ENCODE measurements at regions not wholly inside any gene's neighbourhood (a gene's known extent, or its start where the extent isn't known, plus 50 kb on each side); places are given as distances from the start of the nearest gene placed in this dataset.

DNA sequence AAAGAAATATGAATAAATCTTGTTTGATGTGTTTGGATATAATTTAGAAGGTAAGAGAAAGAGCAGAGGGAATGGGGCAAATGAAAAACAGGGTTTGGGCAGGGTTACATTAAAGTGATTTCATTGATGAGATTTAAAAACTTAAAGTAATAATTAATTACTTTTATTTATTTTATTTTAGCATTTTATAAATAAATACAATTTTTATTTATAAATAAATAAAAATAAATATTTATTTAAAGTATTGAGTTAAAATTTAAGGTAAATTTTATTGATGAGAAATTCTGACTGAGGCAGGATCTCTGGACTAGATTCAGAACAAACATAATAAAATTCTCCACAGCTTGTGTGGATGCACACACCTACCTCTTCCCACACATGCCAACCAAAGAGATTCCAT is 584.1 kb upstream of the BTBD3 start:
- TF ChIP-seq, protein P1, sequence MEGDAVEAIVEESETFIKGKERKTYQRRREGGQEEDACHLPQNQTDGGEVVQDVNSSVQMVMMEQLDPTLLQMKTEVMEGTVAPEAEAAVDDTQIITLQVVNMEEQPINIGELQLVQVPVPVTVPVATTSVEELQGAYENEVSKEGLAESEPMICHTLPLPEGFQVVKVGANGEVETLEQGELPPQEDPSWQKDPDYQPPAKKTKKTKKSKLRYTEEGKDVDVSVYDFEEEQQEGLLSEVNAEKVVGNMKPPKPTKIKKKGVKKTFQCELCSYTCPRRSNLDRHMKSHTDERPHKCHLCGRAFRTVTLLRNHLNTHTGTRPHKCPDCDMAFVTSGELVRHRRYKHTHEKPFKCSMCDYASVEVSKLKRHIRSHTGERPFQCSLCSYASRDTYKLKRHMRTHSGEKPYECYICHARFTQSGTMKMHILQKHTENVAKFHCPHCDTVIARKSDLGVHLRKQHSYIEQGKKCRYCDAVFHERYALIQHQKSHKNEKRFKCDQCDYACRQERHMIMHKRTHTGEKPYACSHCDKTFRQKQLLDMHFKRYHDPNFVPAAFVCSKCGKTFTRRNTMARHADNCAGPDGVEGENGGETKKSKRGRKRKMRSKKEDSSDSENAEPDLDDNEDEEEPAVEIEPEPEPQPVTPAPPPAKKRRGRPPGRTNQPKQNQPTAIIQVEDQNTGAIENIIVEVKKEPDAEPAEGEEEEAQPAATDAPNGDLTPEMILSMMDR (IDR thresholded peaks at IDR 0.05), result no peak
- TF ChIP-seq POLR2A (IDR thresholded peaks at IDR 0.05), result no peak
